Natural killer cell treated with Interleukin-12 subunit alpha and Interleukin-12 subunit beta and Interleukin-15 and Interleukin-18, amount 100 ng/mL, for 72 hours (primary cell): ENCODE measurements at regions not wholly inside any gene's neighbourhood (a gene's known extent, or its start where the extent isn't known, plus 50 kb on each side); places are given as distances from the start of the nearest gene placed in this dataset.

Source experiments
- ATAC-seq, 2 donors: fragments of 150-1000 bp; cut with Tn5 transposase in 1 of 2; sonication (Bioruptor Pico), chemical (Tn5 transposase) in 1 of 2; 2 replicates each; pipeline ENCODE4 v1.10.0; 2021
- DNase-seq: peaks from one replicate; pipeline ENCODE4 v3.0.0; 2022; ENCODE audit warnings: low spot score
- H3K27ac Mint-ChIP-seq, 2 donors: 1 replicate in 1 of 2; 2 replicates in 1 of 2; pipeline ENCODE4 v1.8.0; 2022; ENCODE audit warnings: mixed read lengths in 2 of 2, mild to moderate bottlenecking in 1 of 2, moderate library complexity in 1 of 2
- H3K27me3 Mint-ChIP-seq, 2 donors: 1 replicate in 1 of 2; 2 replicates in 1 of 2; pipeline ENCODE4 v1.8.0; 2022; ENCODE audit warnings: mixed read lengths in 2 of 2
- H3K36me3 Mint-ChIP-seq: one replicate; pipeline ENCODE4 v1.8.0; 2022; ENCODE audit warnings: mixed read lengths
- H3K4me1 Mint-ChIP-seq, 2 donors: 1 replicate in 1 of 2; 2 replicates in 1 of 2; pipeline ENCODE4 v1.8.0; 2022; ENCODE audit warnings: low read depth in 2 of 2, mixed read lengths in 2 of 2, mild to moderate bottlenecking in 1 of 2
- H3K4me3 Mint-ChIP-seq: one replicate; pipeline ENCODE4 v1.8.0; 2022; ENCODE audit warnings: mixed read lengths
- H3K9me3 Mint-ChIP-seq: 2 replicates; pipeline ENCODE4 v1.8.0; 2022; ENCODE audit warnings: mixed read lengths

DNA sequence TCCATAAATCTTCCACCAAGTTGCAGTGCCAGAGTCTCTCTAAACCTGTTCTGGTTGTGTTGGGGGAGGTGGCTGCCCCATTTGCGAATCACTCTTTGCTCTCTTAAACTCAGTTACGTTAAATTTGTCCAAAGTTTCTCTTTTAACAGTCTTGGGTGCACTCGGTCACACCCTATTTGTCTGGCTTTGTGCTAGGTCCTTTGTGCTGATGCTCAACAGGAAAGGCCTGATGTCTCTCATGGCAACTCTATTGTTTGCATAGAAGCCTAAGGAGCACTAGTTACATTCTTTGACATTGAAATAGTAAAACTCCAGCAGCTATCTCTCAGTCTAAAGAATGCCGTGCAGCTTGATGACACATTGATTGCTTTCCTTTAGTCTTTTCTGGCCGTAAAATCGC, 105.1 kb downstream of the TRMT11 start:
- Mint-ChIP-seq H3K4me3 (no peak overlapping the region), H3K4me1 (peaks cover 0 to 3% of the 10 kb centered on the region in 2 donors), H3K27me3 (no peaks in the 10 kb centered on the region), H3K36me3 (no peaks in the 10 kb centered on the region), H3K27ac (no peak overlapping the region), H3K9me3 (no peaks in the 10 kb centered on the region)
- no peak for ATAC-seq
- DNase-seq: no peak

GRCh38 chr6:126093108-126093507, 106.8 kb downstream of the TRMT11 start:
- Mint-ChIP-seq H3K4me1 (peaks cover 0 to 3% of the 10 kb centered on the region in 2 donors), H3K4me3 (no peak overlapping the region), H3K36me3 (no peaks in the 10 kb centered on the region), H3K27me3 (no peaks in the 10 kb centered on the region), H3K9me3 (no peaks in the 10 kb centered on the region), H3K27ac (no peak overlapping the region)
- ATAC-seq (no peak), DNase-seq (no peak)

- Mint-ChIP-seq H3K4me1 (peaks cover 0 to 4% of the 10 kb centered on the region in 2 donors), H3K27me3 (no peaks in the 10 kb centered on the region), H3K4me3 (no peak overlapping the region), H3K9me3 (no peaks in the 10 kb centered on the region), H3K36me3 (no peaks in the 10 kb centered on the region), H3K27ac (no peak overlapping the region)
- ATAC-seq: no peak
- DNase-seq: no peak
These were observed 108.1 kb downstream of the TRMT11 start for GRCh38 chr6:126094411-126094810.

- Mint-ChIP-seq H3K27ac (no peak overlapping the region), H3K36me3 (no peaks in the 10 kb centered on the region), H3K9me3 (no peaks in the 10 kb centered on the region), H3K4me3 (no peak overlapping the region), H3K27me3 (no peaks in the 10 kb centered on the region), H3K4me1 (peaks cover 0 to 4% of the 10 kb centered on the region in 2 donors)
- ATAC-seq (no peak), DNase-seq (no peak)
These were observed 114.0 kb downstream of the TRMT11 start for GRCh38 chr6:126100386-126100785.

- Mint-ChIP-seq H3K4me1 (peaks cover 0 to 4% of the 10 kb centered on the region in 2 donors), H3K27me3 (no peaks in the 10 kb centered on the region), H3K9me3 (no peaks in the 10 kb centered on the region), H3K27ac (no peak overlapping the region), H3K4me3 (no peak overlapping the region), H3K36me3 (no peaks in the 10 kb centered on the region)
- DNase-seq (no peak), ATAC-seq (no peak)
These were observed 116.0 kb downstream of the TRMT11 start for GRCh38 chr6:126102358-126102757.

DNA sequence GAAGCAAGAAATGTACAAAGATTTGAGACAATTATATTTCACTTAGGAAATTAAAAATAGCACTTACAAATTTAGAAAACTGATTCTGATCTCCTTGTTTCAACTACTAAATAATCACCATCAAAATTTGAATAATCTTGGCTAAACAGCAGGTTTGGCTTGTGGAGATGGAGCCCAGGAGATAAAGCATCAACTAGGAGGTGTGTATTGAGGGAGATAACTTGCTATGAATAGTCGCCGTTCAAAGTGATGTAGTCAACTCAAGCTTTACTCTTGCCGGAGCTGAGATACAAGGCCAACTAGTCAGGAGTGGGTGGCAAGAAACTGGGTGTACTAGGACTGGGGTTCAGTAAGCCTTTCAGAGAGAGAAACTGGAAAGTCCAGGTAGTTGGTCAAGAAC, 117.7 kb downstream of the TRMT11 start:
- Mint-ChIP-seq H3K4me1 (no peaks in the 10 kb centered on the region), H3K9me3 (no peaks in the 10 kb centered on the region), H3K27me3 (no peaks in the 10 kb centered on the region), H3K4me3 (no peak overlapping the region), H3K36me3 (no peaks in the 10 kb centered on the region), H3K27ac (no peak overlapping the region)
- ATAC-seq (no peak), DNase-seq (no peak)

- Mint-ChIP-seq H3K27ac (no peak overlapping the region), H3K9me3 (no peaks in the 10 kb centered on the region), H3K36me3 (no peaks in the 10 kb centered on the region), H3K4me1 (no peaks in the 10 kb centered on the region), H3K27me3 (no peaks in the 10 kb centered on the region), H3K4me3 (no peak overlapping the region)
- DNase-seq (no peak), ATAC-seq (no peak)
These were observed 121.3 kb downstream of the TRMT11 start for GRCh38 chr6:126107475-126108166.

- Mint-ChIP-seq H3K4me3 (no peak overlapping the region), H3K36me3 (no peaks in the 10 kb centered on the region), H3K9me3 (no peaks in the 10 kb centered on the region), H3K27me3 (no peaks in the 10 kb centered on the region), H3K4me1 (no peaks in the 10 kb centered on the region), H3K27ac (no peak overlapping the region)
- DNase-seq (no peak), ATAC-seq (no peak)
These were observed 124.4 kb downstream of the TRMT11 start for GRCh38 chr6:126110512-126111270.

DNA sequence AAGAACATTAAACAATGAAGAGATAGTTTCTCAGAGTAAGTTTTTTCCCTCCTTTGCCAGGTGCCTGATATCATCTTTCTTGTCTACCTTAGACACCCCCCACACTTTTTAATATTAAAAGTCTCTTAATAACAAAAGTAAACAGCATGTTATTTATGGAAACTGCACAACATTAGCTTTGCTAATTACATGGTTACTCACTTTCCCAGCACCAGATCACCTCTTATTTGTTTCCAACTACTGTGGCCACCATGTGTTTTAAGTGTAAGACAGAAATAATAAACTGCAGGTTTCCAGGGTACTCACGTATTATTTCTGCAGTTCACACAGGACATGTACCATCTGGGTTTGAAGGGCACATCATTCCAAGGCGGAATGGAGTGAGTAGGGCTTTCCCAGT, 125.0 kb downstream of the TRMT11 start:
- no peaks in the 10 kb centered on the region for H3K9me3 Mint-ChIP-seq
- H3K4me1 Mint-ChIP-seq: no peaks in the 10 kb centered on the region
- DNase-seq (no peak), ATAC-seq (no peak)
- no peak overlapping the region for H3K27ac Mint-ChIP-seq
- no peak overlapping the region for H3K4me3 Mint-ChIP-seq
- H3K36me3 Mint-ChIP-seq: no peaks in the 10 kb centered on the region
- no peaks in the 10 kb centered on the region for H3K27me3 Mint-ChIP-seq

- no peaks in the 10 kb centered on the region for H3K27me3 Mint-ChIP-seq
- H3K4me3 Mint-ChIP-seq: no peak overlapping the region
- no peaks in the 10 kb centered on the region for H3K36me3 Mint-ChIP-seq
- H3K27ac Mint-ChIP-seq: no peak overlapping the region
- no peaks in the 10 kb centered on the region for H3K9me3 Mint-ChIP-seq
- DNase-seq: no peak
- no peak for ATAC-seq
- H3K4me1 Mint-ChIP-seq: no peaks in the 10 kb centered on the region
These were observed 125.9 kb downstream of the TRMT11 start for GRCh38 chr6:126112171-126112632.

GRCh38 chr6:126113261-126113660, 126.9 kb downstream of the TRMT11 start:
- Mint-ChIP-seq H3K9me3 (no peaks in the 10 kb centered on the region), H3K27ac (no peak overlapping the region), H3K27me3 (no peaks in the 10 kb centered on the region), H3K4me3 (no peak overlapping the region), H3K4me1 (no peaks in the 10 kb centered on the region), H3K36me3 (no peaks in the 10 kb centered on the region)
- no peak for ATAC-seq
- DNase-seq: no peak

DNA sequence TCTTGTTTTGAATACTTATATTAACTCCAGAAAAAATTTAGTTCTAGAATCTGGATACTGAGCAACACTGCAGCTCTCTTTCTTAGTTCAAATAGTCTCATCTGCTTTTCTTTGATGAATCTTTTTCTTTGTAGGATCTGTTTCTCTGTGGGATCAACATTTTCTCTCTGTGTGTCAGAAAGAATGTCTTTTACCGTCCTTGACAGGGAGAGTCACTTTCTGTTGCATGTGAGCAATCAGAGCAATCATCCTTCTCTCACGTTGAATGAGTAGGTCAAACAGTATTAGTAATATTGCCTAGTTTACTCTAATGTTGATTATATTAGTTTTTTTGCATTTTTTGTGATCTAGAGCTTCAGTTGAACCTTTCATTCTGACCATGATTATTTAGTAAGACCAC, 130.9 kb downstream of the TRMT11 start:
- no peaks in the 10 kb centered on the region for H3K4me1 Mint-ChIP-seq

GRCh38 chr6:126118058-126118755, 131.9 kb downstream of the TRMT11 start:
- Mint-ChIP-seq H3K9me3 (no peaks in the 10 kb centered on the region), H3K4me3 (no peak overlapping the region), H3K27ac (no peak overlapping the region), H3K36me3 (no peaks in the 10 kb centered on the region), H3K27me3 (no peaks in the 10 kb centered on the region), H3K4me1 (no peaks in the 10 kb centered on the region)
- no peak for DNase-seq
- no peak for ATAC-seq

More for the DNA sequence above, 130.9 kb downstream of the TRMT11 start:
- Mint-ChIP-seq H3K9me3 (no peaks in the 10 kb centered on the region), H3K27ac (no peak overlapping the region), H3K36me3 (no peaks in the 10 kb centered on the region), H3K27me3 (no peaks in the 10 kb centered on the region), H3K4me3 (no peak overlapping the region)
- no peak for ATAC-seq
- DNase-seq: no peak

GRCh38 chr6:126118936-126119335, 132.6 kb downstream of the TRMT11 start:
- H3K4me3 Mint-ChIP-seq: no peak overlapping the region
- H3K4me1 Mint-ChIP-seq: no peaks in the 10 kb centered on the region
- no peaks in the 10 kb centered on the region for H3K36me3 Mint-ChIP-seq
- no peak for ATAC-seq
- no peak for DNase-seq
- no peaks in the 10 kb centered on the region for H3K9me3 Mint-ChIP-seq
- no peak overlapping the region for H3K27ac Mint-ChIP-seq
- no peaks in the 10 kb centered on the region for H3K27me3 Mint-ChIP-seq
